ENCODE measurements at regions not wholly inside any gene's neighbourhood (a gene's known extent, or its start where the extent isn't known, plus 50 kb on each side); places are given as distances from the start of the nearest gene placed in this dataset.

GRCh38 chr5:144659634-144660227 lies 489.1 kb downstream of the KCTD16 start:
- Histone ChIP-seq H3K27ac (no peak overlapping the region), H3K36me3 (replicated peaks) (no peaks in the 10 kb centered on the region), H3K27me3 (replicated peaks) (no peaks in the 10 kb centered on the region), H3K4me3 (ENCODE audit: low read depth, low read length) (no peak overlapping the region)
- TF ChIP-seq, protein P1, sequence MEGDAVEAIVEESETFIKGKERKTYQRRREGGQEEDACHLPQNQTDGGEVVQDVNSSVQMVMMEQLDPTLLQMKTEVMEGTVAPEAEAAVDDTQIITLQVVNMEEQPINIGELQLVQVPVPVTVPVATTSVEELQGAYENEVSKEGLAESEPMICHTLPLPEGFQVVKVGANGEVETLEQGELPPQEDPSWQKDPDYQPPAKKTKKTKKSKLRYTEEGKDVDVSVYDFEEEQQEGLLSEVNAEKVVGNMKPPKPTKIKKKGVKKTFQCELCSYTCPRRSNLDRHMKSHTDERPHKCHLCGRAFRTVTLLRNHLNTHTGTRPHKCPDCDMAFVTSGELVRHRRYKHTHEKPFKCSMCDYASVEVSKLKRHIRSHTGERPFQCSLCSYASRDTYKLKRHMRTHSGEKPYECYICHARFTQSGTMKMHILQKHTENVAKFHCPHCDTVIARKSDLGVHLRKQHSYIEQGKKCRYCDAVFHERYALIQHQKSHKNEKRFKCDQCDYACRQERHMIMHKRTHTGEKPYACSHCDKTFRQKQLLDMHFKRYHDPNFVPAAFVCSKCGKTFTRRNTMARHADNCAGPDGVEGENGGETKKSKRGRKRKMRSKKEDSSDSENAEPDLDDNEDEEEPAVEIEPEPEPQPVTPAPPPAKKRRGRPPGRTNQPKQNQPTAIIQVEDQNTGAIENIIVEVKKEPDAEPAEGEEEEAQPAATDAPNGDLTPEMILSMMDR (IDR thresholded peaks at IDR 0.05; ENCODE audit: low read depth, low read length, missing control alignments), result no peak
- no peak for DNase-seq
- in situ Hi-C loops (cut with HindIII; ENCODE audit: low pct_ligation_motif_present, low sequenced_read_pairs), result no loop called here

GRCh38 chr5:144644317-144644716 lies 473.6 kb downstream of the KCTD16 start:
- no peak for DNase-seq
- no peak overlapping the region for H3K4me3 ChIP-seq (ENCODE audit: low read depth, low read length)
- no peak overlapping the region for H3K27ac ChIP-seq
- no peaks in the 10 kb centered on the region for H3K27me3 ChIP-seq (replicated peaks)
- in situ Hi-C loops (cut with HindIII; ENCODE audit: low pct_ligation_motif_present, low sequenced_read_pairs), result no loop called here
- H3K36me3 ChIP-seq (replicated peaks), result no peaks in the 10 kb centered on the region
- TF ChIP-seq, protein P1 (IDR thresholded peaks at IDR 0.05; ENCODE audit: low read depth, low read length, missing control alignments), result no peak

DNA sequence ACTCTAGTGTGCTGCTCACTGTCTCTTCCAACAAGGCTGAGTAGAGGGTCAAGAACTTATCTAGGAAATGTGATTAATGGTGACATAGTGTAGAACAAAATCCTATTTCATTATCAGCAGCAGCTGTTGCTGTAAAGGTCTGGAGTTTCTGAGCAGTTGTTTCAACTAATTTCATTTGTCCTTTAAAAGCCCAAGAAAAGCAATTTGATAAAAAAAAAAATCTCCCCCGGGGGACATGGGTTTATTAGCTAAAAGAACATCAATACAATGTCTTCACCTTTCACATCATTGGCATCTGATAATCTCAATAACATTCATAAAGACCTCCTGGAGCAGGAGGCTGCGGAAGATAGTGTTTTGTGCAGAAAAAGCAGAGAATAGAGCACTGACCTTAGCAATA lies 468.1 kb downstream of the KCTD16 start:
- Histone ChIP-seq H3K4me3 (ENCODE audit: low read depth, low read length) (no peak overlapping the region), H3K27ac (no peak overlapping the region), H3K36me3 (replicated peaks) (no peaks in the 10 kb centered on the region), H3K27me3 (replicated peaks) (no peaks in the 10 kb centered on the region)
- TF ChIP-seq, protein P1 (IDR thresholded peaks at IDR 0.05; ENCODE audit: low read depth, low read length, missing control alignments), result no peak
- in situ Hi-C loops (cut with HindIII; ENCODE audit: low pct_ligation_motif_present, low sequenced_read_pairs), result no loop called here
- no peak for DNase-seq

DNA sequence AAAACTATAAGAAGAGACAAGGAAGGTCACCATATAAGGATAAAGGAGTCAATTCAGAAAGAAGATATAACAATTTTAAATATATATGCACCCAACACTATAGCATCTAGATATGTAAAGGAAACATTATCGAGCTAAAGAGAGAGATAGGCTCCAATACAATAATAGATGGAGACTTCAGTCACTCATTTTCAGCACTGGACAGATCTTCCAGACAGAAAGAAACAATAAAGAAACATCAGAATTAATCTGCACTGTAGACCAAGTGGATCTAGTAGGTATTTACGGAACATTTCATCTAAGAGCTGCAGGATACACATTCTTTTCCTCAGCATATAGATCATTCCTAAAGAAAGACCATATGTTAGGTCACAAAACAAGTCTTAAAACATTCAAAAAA lies 463.5 kb downstream of the KCTD16 start:
- Histone ChIP-seq H3K27me3 (replicated peaks) (no peaks in the 10 kb centered on the region), H3K36me3 (replicated peaks) (no peaks in the 10 kb centered on the region), H3K4me3 (ENCODE audit: low read depth, low read length) (no peak overlapping the region), H3K27ac (no peak overlapping the region)
- in situ Hi-C loops (cut with HindIII; ENCODE audit: low pct_ligation_motif_present, low sequenced_read_pairs), result no loop called here
- TF ChIP-seq, protein P1 (IDR thresholded peaks at IDR 0.05; ENCODE audit: low read depth, low read length, missing control alignments), result no peak
- DNase-seq, result no peak

DNA sequence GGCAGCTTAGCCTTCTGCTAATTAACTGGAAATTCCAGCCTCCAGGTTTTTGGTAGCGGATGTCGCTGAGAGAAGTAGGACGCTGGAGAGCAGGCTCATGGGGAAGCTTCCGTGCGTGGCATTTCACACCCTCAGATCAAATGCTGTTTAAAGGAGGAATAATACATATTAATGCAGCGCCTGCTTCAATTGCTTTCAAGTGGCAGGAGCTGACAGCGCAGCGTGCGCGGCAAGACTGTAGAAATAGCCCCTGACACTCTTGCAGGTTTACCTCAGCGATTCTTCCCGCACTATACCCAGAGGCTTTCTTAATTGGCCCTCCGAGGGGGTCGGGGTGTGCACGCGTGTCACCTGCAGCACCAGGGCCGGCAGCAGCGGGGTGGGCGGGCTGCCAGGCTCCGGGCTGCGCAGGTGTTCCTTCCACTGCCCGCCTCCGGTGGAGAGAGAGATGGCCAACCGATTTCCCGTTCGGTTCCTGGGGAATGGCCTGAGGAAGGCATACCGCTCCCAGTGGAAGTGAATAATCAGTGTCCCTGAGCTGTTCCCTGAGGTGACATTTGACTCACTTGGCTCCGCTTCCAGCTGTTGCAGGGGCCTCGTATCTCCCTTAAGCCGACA lies 427.9 kb downstream of the KCTD16 start:
- Histone ChIP-seq H3K36me3 (replicated peaks) (no peaks in the 10 kb centered on the region), H3K27ac (no peak overlapping the region), H3K4me3 (ENCODE audit: low read depth, low read length) (no peak overlapping the region), H3K27me3 (replicated peaks) (no peaks in the 10 kb centered on the region)
- TF ChIP-seq, protein P1 (IDR thresholded peaks at IDR 0.05; ENCODE audit: low read depth, low read length, missing control alignments), result no peak
- no peak for DNase-seq
- in situ Hi-C loops (cut with HindIII; ENCODE audit: low pct_ligation_motif_present, low sequenced_read_pairs), result no loop called here

GRCh38 chr5:144596517-144596916 lies 425.8 kb downstream of the KCTD16 start:
- no peak overlapping the region for H3K4me3 ChIP-seq (ENCODE audit: low read depth, low read length)
- H3K27ac ChIP-seq, result no peak overlapping the region
- TF ChIP-seq, protein P1 (IDR thresholded peaks at IDR 0.05; ENCODE audit: low read depth, low read length, missing control alignments), result no peak
- in situ Hi-C loops (cut with HindIII; ENCODE audit: low pct_ligation_motif_present, low sequenced_read_pairs), result no loop called here
- DNase-seq, result no peak
- H3K27me3 ChIP-seq (replicated peaks), result no peaks in the 10 kb centered on the region
- no peaks in the 10 kb centered on the region for H3K36me3 ChIP-seq (replicated peaks)
